ENCODE measurements at regions not wholly inside any gene's neighbourhood (a gene's known extent, or its start where the extent isn't known, plus 50 kb on each side); places are given as distances from the start of the nearest gene placed in this dataset.

DNA sequence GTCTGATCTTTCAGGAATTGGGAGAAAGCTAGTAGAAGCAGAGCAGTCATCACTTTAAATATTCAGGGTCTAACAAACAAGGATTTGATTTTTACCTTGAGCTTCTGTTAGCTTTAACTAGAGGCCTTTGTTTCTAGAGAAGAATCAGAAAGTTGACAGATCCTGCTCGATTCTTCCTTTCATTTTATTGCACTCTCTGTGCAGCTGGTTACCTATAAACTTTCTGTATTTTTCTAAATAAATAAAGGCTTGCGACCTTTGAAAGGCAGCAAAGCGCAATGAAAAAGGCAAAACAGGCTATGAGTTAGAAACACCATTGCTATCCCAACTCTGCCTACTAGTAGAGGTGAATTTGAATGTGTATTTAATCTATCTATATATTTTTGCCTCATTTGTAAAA lies 101.4 kb upstream of the NPY2R start:
- no peak for DNase-seq

DNA sequence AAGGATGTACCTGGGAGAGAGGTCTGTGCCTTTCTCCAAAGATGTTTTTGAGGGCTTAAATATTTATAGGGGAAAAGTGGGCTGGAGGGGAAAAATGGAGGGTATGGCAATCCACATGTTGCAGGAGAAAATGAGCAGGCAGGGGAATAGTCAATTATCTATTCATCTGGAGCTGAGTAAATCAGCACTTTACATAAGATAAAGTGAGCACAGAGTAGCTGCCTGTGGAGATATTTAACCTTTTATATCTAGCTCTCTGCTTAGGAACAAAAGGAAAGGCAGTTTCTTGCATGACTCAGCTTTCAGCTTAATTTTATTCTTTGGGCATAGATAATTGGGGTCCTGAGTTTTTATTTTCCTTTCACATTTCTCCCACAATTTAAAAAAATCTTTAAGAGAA lies 93.6 kb upstream of the NPY2R start:
- no peak for DNase-seq

DNA sequence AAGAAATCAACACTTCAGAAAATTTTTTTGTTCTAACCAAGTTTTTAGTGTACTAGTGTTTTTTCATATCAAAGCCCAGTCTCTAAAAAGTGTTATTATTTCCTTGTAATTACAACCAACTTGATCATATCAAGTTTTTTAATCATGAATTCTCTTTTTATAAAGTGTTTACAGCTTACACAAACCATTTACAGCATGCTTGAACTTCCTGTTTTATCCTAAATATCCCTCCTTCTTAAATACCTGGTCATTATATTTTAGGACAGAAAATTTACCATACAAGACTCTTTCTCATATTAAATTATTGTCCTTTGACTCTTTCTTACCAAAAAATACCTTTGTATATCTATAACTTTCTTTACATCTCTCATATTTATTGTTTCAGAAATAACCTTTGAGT lies 89.4 kb upstream of the NPY2R start:
- no peak for DNase-seq

DNA sequence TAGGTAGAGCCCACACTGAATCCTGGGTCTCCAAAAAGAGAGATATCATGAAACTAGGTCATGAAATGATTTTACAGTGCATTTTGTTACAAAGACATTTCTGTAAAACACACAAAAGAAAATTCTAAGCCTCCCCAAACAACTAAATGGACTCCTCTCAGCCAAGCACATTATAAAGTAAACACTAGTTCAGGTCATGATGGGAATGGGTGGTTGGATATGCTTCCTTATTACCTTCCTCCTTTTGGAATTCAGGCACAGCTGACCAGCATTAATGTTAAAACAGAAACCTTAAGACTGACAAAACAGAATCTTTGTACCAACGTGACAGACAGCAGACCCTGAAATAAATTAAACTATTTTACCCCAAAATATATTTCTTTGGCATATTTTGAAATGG lies 87.9 kb upstream of the NPY2R start:
- no peak for DNase-seq

DNA sequence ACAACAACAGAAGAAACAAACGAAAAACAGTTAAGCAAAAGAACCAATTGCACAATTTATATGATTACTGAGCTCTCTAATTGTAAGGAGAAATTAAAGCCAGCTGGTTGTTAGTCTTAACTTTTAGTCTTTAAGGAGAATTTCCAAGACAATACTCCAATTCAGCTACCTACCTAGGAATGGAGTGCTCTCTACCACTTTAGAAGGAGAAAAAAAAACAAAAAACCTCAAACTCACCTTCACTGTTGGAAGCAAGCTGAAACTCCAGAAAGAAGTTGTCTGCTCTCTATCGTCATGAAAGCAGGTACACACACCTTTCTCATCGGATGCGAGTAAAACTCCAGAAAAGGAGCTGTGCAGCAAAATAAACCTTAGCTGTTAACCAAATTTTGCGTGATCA lies 86.1 kb upstream of the NPY2R start:
- no peak for DNase-seq

DNA sequence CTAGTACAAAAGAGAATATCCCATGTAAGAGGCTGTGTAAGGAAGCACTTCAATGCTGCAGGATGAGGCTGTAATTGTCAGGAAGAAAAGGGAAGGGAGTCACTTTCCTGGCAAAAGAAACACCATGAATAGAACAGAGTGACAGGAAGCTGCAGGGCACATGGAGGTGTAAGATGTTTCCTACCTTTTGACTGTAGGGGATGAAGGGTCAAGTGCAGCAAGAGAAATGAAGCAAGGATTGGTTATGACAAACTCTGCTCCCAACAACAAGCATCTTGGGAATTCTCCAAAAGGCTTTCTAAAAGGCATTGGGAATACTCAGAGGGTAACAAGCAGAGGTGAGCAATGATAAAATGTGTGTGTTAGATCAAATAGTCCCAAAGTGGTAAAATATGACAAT lies 74.3 kb upstream of the NPY2R start:
- no peak for DNase-seq

DNA sequence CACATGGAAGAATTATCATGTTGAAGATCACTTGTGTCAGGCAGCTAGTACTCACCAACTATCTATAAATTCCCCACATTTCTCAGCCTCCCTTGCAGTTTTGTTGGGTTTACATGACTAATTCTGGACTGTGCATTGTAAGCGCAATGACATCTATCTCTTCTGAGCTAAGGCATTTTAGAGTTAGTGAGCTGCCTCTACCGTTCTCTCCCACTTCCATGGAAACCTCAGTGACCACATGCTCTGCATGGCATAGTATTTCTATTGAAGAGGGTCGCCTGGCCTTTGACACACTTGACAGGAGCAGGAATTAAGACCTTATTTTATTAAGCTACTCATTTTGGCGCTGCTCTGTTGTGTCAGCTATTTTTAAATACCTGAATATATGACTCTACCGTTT lies 67.5 kb upstream of the NPY2R start:
- DNase-seq, result no peak

DNA sequence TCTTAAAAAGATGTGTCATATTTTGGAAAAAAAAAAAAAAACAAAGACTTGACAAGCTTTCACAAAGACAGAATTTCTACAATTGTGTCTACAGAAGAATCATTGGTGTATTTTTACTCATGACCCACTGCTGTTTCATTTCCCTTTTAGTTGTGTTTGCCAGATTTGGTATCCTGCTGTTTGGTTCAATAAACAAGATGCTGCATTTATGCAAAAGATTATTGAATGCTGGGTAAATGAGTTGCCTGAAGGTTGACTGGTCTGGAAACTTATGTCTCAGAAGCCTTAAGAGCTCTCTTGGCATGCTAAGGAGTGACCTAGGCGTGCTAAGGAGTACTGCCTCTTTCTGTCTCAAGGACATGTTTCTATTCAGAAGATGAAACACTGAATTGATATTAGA lies 64.9 kb upstream of the NPY2R start:
- DNase-seq, result no peak

All from inflammatory macrophage treated with lipopolysaccharide for 1 hour (primary cell).